Epithelial cell of proximal tubule (primary cell): ENCODE measurements at regions not wholly inside any gene's neighbourhood (a gene's known extent, or its start where the extent isn't known, plus 50 kb on each side); places are given as distances from the start of the nearest gene placed in this dataset.
A peak's percentile ranks its signal among the peaks of the same experiment; 100 is the strongest.
"Not testable (repeated sequence)": the region's sequence is repeated elsewhere in the genome, so short reads cannot be mapped to it uniquely, and the experiment has no call there.

Experiments used
- DNase-seq: peaks from one replicate; pipeline ENCODE4 v3.0.0-alpha.2; 2011; ENCODE audit warnings: low read depth
- H3K4me3 ChIP-seq: 2 replicates; pipeline ENCODE4 v1.5.1; 2011; ENCODE audit warnings: low read depth, mild to moderate bottlenecking, low read length
- CTCF ChIP-seq: conservative IDR thresholded peaks from 2 replicates; pipeline ENCODE4 v1.5.1; 2012; ENCODE audit warnings: low read depth, mild to moderate bottlenecking, low read length

- no peak for DNase-seq
- no peak for TF ChIP-seq CTCF
- no peak overlapping the region for H3K4me3 ChIP-seq
Observed at GRCh38 chr20:7151676-7152470, 384.4 kb downstream of the BMP2 start.

- no peak for DNase-seq
- H3K4me3 ChIP-seq: no peak overlapping the region
- no peak for TF ChIP-seq CTCF
Observed at GRCh38 chr20:7155282-7155681, 387.8 kb downstream of the BMP2 start.

DNA sequence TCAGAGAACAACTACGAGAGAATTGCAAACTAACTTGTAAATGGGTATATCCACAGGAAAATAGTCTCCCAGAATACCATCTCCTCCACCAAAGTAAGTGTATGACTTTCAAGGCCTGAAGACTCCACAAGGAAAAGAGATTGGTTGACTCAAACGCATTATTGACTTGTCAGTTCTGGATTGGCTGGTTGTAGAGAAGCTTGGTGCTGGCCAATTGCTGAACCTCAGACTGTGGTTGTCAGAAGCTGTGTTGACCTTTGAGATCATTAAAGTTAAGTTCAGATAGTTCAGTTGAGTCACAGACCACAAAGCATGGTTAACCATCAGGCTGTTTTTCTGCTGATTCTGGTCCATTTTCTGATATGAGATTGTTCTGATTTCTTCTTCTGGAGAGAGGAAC, 388.3 kb downstream of the BMP2 start:
- no peak overlapping the region for H3K4me3 ChIP-seq
- no peak for DNase-seq
- no peak for TF ChIP-seq CTCF

DNA sequence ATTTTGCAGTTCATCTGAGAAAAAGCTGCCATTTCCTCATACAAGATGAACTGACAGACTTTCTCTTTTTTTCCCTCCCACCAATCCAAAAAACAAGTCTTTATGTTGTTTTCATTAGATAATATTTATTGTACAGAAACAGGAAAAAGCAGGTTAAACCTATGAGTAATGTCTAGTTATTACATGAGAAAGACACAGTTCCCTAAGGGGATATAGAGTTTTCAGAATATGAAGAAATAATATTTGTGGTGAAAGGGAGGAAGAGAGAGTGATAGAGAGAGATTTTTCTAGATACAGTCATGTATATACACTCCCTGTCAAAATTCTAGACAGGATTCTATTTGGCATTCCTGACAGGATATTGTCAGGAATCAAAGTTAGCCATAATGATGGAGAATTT, 392.4 kb downstream of the BMP2 start:
- TF ChIP-seq CTCF: no peak
- DNase-seq: no peak
- no peak overlapping the region for H3K4me3 ChIP-seq

- no peak overlapping the region for H3K4me3 ChIP-seq
- DNase-seq: no peak
- TF ChIP-seq CTCF: peak; percentile 76
Observed at GRCh38 chr20:7161690-7162089, 394.2 kb downstream of the BMP2 start.

DNA sequence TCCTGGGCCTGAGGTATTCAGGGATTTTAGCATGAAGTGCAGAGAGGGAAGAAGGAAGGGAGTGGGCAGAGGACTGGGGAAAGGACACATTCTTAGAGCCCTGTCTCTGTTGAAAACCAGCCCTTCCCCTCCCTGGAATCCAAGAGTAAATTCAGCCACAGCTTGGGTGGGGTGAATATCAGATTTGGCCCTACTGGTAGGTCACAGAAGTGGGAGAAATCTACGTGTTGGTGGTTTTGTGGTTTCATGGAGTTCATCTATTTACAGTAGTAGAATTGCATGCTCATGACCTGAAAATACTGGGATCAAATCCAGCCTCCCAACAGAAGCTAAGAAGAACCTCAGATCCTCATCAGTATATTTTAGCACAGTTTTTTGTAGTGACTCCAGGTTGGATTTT, 404.4 kb downstream of the BMP2 start:
- no peak overlapping the region for H3K4me3 ChIP-seq
- TF ChIP-seq CTCF: no peak
- no peak for DNase-seq

- TF ChIP-seq CTCF: peak; percentile 32
- no peak for DNase-seq
- no peak overlapping the region for H3K4me3 ChIP-seq
Observed at GRCh38 chr20:7174554-7174953, 407.1 kb downstream of the BMP2 start.

DNA sequence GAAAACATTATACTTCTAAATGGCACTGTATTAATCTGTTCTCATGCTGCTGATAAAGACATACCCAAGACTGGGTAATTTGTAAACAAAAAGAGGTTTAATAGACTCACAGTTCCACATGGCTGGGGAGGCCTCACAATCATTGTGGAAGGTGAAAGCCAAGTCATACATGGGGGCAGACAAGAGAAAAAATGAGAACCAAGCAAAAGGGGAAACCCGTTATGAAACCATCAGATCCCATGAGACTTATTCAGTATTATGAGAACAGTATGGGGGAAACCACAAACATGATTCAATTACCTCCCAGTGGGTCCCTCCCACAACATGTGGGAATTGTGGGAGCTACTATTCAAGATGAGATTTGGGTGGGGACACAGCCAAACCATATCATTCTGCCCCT, 408.3 kb downstream of the BMP2 start:
- not testable (repeated sequence) for DNase-seq, H3K4me3 ChIP-seq
